PC-3 (cell line): ENCODE measurements at regions not wholly inside any gene's neighbourhood (a gene's known extent, or its start where the extent isn't known, plus 50 kb on each side); places are given as distances from the start of the nearest gene placed in this dataset.

Experiments
- ATAC-seq: fragments of 200-7000 bp; cut with Tn5 transposase; 2 replicates; pipeline ENCODE4 v1.9.1; 2020; ENCODE audit warnings: mild to moderate bottlenecking, moderate library complexity
- BruUV-seq: library from RNA; stranded (reverse); fragments of 400-500 nt; replicated peaks from 2 replicates; lab custom pipeline; 2021; lab: Mats Ljungman, UMichigan
- CTCF ChIA-PET: fragments of 300-600 bp; sonication (Branson Sonifier 250); formaldehyde crosslinking; loops from one replicate; lab custom pipeline; 2022; ENCODE audit warnings: antibody characterized with exemption; lab: Charles Lee
- POLR2A ChIA-PET: fragments of 300-600 bp; sonication (Branson Sonifier 250); formaldehyde crosslinking; loops from one replicate; lab custom pipeline; 2022; ENCODE audit warnings: antibody characterized with exemption; ENCODE audit not compliant: unreplicated experiment; lab: Charles Lee
- DNase-seq: peaks from one replicate; pipeline ENCODE4 v3.0.0-alpha.2; 2015
- H2AFZ ChIP-seq: fragments of 300-600 bp; sonication (generic); 2 replicates; pipeline ENCODE4 v1.6.0; 2016; ENCODE audit warnings: antibody characterized with exemption, low read length
- H3F3A ChIP-seq: fragments of 300-600 bp; sonication (generic); one replicate; pipeline ENCODE4 v1.6.0; 2017; ENCODE audit warnings: antibody characterized with exemption, low read length, control low read depth, mild to moderate bottlenecking; ENCODE audit not compliant: unreplicated experiment
- H3K27ac ChIP-seq: fragments of 300-600 bp; sonication (generic); 2 replicates; pipeline ENCODE4 v1.5.1; 2016; ENCODE audit warnings: mild to moderate bottlenecking, low read length
- H3K27me3 ChIP-seq: fragments of 300-600 bp; sonication (generic); 2 replicates; pipeline ENCODE4 v1.6.1; 2016; ENCODE audit warnings: low read length, mixed read lengths
- H3K36me3 ChIP-seq: fragments of 300-600 bp; sonication (generic); 2 replicates; pipeline ENCODE4 v1.6.1; 2016; ENCODE audit warnings: low read depth, mixed run types, low read length, mixed read lengths
- H3K4me1 ChIP-seq: fragments of 300-600 bp; sonication (generic); 2 replicates; pipeline ENCODE4 v1.5.1; 2016; ENCODE audit warnings: low read length; ENCODE audit not compliant: insufficient read depth
- H3K4me2 ChIP-seq: fragments of 300-600 bp; sonication (generic); 2 replicates; pipeline ENCODE4 v1.6.0; 2016; ENCODE audit warnings: low read length
- H3K4me3 ChIP-seq: fragments of 300-600 bp; sonication (generic); 2 replicates; pipeline ENCODE4 v1.5.1; 2016; ENCODE audit warnings: mild to moderate bottlenecking, low read length, mixed read lengths
- H3K79me2 ChIP-seq: fragments of 300-600 bp; sonication (generic); 2 replicates; pipeline ENCODE4 v1.6.1; 2017; ENCODE audit warnings: low read length, mixed read lengths
- H3K9ac ChIP-seq: fragments of 300-600 bp; sonication (generic); 2 replicates; pipeline ENCODE4 v1.6.0; 2016; ENCODE audit warnings: mild to moderate bottlenecking, low read length
- H3K9me2 ChIP-seq: fragments of 300-600 bp; sonication (generic); replicated peaks from 2 replicates; pipeline ENCODE4 v1.6.1; 2016; ENCODE audit warnings: mixed run types, low read length, mixed read lengths
- H3K9me3 ChIP-seq: fragments of 300-600 bp; sonication (generic); 2 replicates; pipeline ENCODE4 v1.6.1; 2016; ENCODE audit warnings: low read length, mixed read lengths
- H4K20me1 ChIP-seq: fragments of 300-600 bp; sonication (generic); 2 replicates; pipeline ENCODE4 v1.6.1; 2016; ENCODE audit warnings: low read length, mixed read lengths
- CTCF ChIP-seq: fragments of 300-600 bp; sonication (generic); conservative IDR thresholded peaks from 2 replicates; pipeline ENCODE4 v1.5.1; 2017; ENCODE audit warnings: antibody characterized with exemption, low read depth, mild to moderate bottlenecking, low read length
- EZH2 ChIP-seq: fragments of 300-600 bp; sonication (generic); IDR thresholded peaks from one replicate; pipeline ENCODE4 v1.6.1; 2017; ENCODE audit warnings: antibody characterized with exemption, mild to moderate bottlenecking, low read length; ENCODE audit not compliant: unreplicated experiment
- EZH2phosphoT487 ChIP-seq: fragments of 300-600 bp; sonication (generic); IDR thresholded peaks from 2 replicates; pipeline ENCODE4 v1.6.1; 2018; ENCODE audit warnings: mild to moderate bottlenecking, antibody characterized with exemption, low read length, borderline replicate concordance
- intact Hi-C: fragments of 100-400 bp; cut with micrococcal nuclease; formaldehyde crosslinking; loops from 2 replicates; pipeline ENCODE4 v1.9.0; 2023

GRCh38 chr6:98687752-98688151, 146.6 kb upstream of the POU3F2 start:
- CTCF ChIA-PET, result no interaction called here
- Histone ChIP-seq H3K4me1 (no peaks in the 10 kb centered on the region), H3K9me2 (no peaks in the 10 kb centered on the region), H3K79me2 (no peaks in the 10 kb centered on the region), H4K20me1 (no peaks in the 10 kb centered on the region), H3K4me2 (no peak overlapping the region), H3K27ac (no peak overlapping the region), H3K9ac (no peak overlapping the region), H3K4me3 (no peak overlapping the region), H3K9me3 (no peaks in the 10 kb centered on the region), H3F3A (no peaks in the 10 kb centered on the region), H3K27me3 (no peaks in the 10 kb centered on the region), H3K36me3 (no peaks in the 10 kb centered on the region), H2AFZ (no peak overlapping the region)
- DNase-seq (no peak), ATAC-seq (no peak)
- POLR2A ChIA-PET, result no interaction called here
- intact Hi-C loops, result no loop called here
- TF ChIP-seq EZH2phosphoT487, result no peak
- TF ChIP-seq EZH2, result no peak
- no peak for TF ChIP-seq CTCF
- BruUV-seq, result no TSS peak

- ATAC-seq, result no peak
- Histone ChIP-seq H3K4me2 (no peak overlapping the region), H3K27me3 (no peaks in the 10 kb centered on the region), H3K27ac (no peak overlapping the region), H3K9me3 (no peaks in the 10 kb centered on the region), H3K9ac (no peak overlapping the region), H3K4me3 (no peak overlapping the region), H3K9me2 (no peaks in the 10 kb centered on the region), H3K79me2 (no peaks in the 10 kb centered on the region), H3K4me1 (no peaks in the 10 kb centered on the region), H2AFZ (no peak overlapping the region), H3F3A (no peaks in the 10 kb centered on the region), H3K36me3 (no peaks in the 10 kb centered on the region), H4K20me1 (no peaks in the 10 kb centered on the region)
- ChIA-PET POLR2A (no interaction called here), CTCF (no interaction called here)
- no peak for TF ChIP-seq CTCF
- no peak for TF ChIP-seq EZH2phosphoT487
- TF ChIP-seq EZH2, result no peak
- DNase-seq, result no peak
- no TSS peak for BruUV-seq
- intact Hi-C loops, result no loop called here
Observed at GRCh38 chr6:98695091-98695801, 139.1 kb upstream of the POU3F2 start.

GRCh38 chr6:98711380-98711779, 123.0 kb upstream of the POU3F2 start:
- no peak overlapping the region for H3K9ac ChIP-seq
- CTCF ChIA-PET, result no interaction called here
- H3K9me3 ChIP-seq, result no peaks in the 10 kb centered on the region
- no peak overlapping the region for H3K4me2 ChIP-seq
- peaks cover 17% of the 10 kb centered on the region for H3K27me3 ChIP-seq
- TF ChIP-seq CTCF (no peak), EZH2phosphoT487 (no peak), EZH2 (no peak)
- no peaks in the 10 kb centered on the region for H3K79me2 ChIP-seq
- no peak overlapping the region for H3K27ac ChIP-seq
- BruUV-seq, result no TSS peak
- no peak overlapping the region for H2AFZ ChIP-seq
- no peaks in the 10 kb centered on the region for H3K4me1 ChIP-seq
- no peaks in the 10 kb centered on the region for H3F3A ChIP-seq
- ATAC-seq (no peak), DNase-seq (no peak)
- H3K36me3 ChIP-seq, result no peaks in the 10 kb centered on the region
- no peaks in the 10 kb centered on the region for H3K9me2 ChIP-seq
- intact Hi-C loops, result no loop called here
- POLR2A ChIA-PET, result no interaction called here
- H4K20me1 ChIP-seq, result no peaks in the 10 kb centered on the region
- H3K4me3 ChIP-seq, result no peak overlapping the region
